ENCODE measurements at regions not wholly inside any gene's neighbourhood (a gene's known extent, or its start where the extent isn't known, plus 50 kb on each side); places are given as distances from the start of the nearest gene placed in this dataset.

GRCh38 chr4:177671387-177671786 lies 229.2 kb upstream of the AGA start:
- no peaks in the 10 kb centered on the region for H3K4me1 Mint-ChIP-seq (ENCODE audit: unreplicated experiment)
- H3K36me3 Mint-ChIP-seq (ENCODE audit: low read depth, unreplicated experiment) = no peaks in the 10 kb centered on the region
- TF ChIP-seq CTCF (IDR thresholded peaks at IDR 0.05; ENCODE audit: unreplicated experiment) = no peak
- no peak overlapping the region for H3K27ac Mint-ChIP-seq (ENCODE audit: unreplicated experiment)
- no peak overlapping the region for H3K4me3 Mint-ChIP-seq (ENCODE audit: unreplicated experiment)
- no peak for DNase-seq (ENCODE audit: low spot score)
- H3K27me3 Mint-ChIP-seq (ENCODE audit: unreplicated experiment) = no peaks in the 10 kb centered on the region
- no peaks in the 10 kb centered on the region for H3K9me3 Mint-ChIP-seq (ENCODE audit: unreplicated experiment)

- no peaks in the 10 kb centered on the region for H3K4me1 Mint-ChIP-seq (ENCODE audit: unreplicated experiment)
- no peaks in the 10 kb centered on the region for H3K27me3 Mint-ChIP-seq (ENCODE audit: unreplicated experiment)
- no peaks in the 10 kb centered on the region for H3K9me3 Mint-ChIP-seq (ENCODE audit: unreplicated experiment)
- H3K4me3 Mint-ChIP-seq (ENCODE audit: unreplicated experiment) = no peak overlapping the region
- no peaks in the 10 kb centered on the region for H3K36me3 Mint-ChIP-seq (ENCODE audit: low read depth, unreplicated experiment)
- TF ChIP-seq CTCF (IDR thresholded peaks at IDR 0.05; ENCODE audit: unreplicated experiment) = no peak
- DNase-seq (ENCODE audit: low spot score) = no peak
- H3K27ac Mint-ChIP-seq (ENCODE audit: unreplicated experiment) = no peak overlapping the region
These were observed 229.6 kb upstream of the AGA start for GRCh38 chr4:177671845-177672244.

- no peaks in the 10 kb centered on the region for H3K36me3 Mint-ChIP-seq (ENCODE audit: low read depth, unreplicated experiment)
- H3K4me1 Mint-ChIP-seq (ENCODE audit: unreplicated experiment) = no peaks in the 10 kb centered on the region
- no peak overlapping the region for H3K27ac Mint-ChIP-seq (ENCODE audit: unreplicated experiment)
- DNase-seq (ENCODE audit: low spot score) = no peak
- TF ChIP-seq CTCF (IDR thresholded peaks at IDR 0.05; ENCODE audit: unreplicated experiment) = no peak
- no peaks in the 10 kb centered on the region for H3K9me3 Mint-ChIP-seq (ENCODE audit: unreplicated experiment)
- no peaks in the 10 kb centered on the region for H3K27me3 Mint-ChIP-seq (ENCODE audit: unreplicated experiment)
- H3K4me3 Mint-ChIP-seq (ENCODE audit: unreplicated experiment) = no peak overlapping the region
These were observed 231.8 kb upstream of the AGA start for GRCh38 chr4:177673985-177674489.

GRCh38 chr4:177680308-177680707 lies 238.1 kb upstream of the AGA start:
- no peak overlapping the region for H3K4me3 Mint-ChIP-seq (ENCODE audit: unreplicated experiment)
- H3K27ac Mint-ChIP-seq (ENCODE audit: unreplicated experiment) = no peak overlapping the region
- H3K9me3 Mint-ChIP-seq (ENCODE audit: unreplicated experiment) = no peaks in the 10 kb centered on the region
- H3K4me1 Mint-ChIP-seq (ENCODE audit: unreplicated experiment) = no peaks in the 10 kb centered on the region
- no peak for DNase-seq (ENCODE audit: low spot score)
- H3K27me3 Mint-ChIP-seq (ENCODE audit: unreplicated experiment) = no peaks in the 10 kb centered on the region
- no peak for TF ChIP-seq CTCF (IDR thresholded peaks at IDR 0.05; ENCODE audit: unreplicated experiment)
- no peaks in the 10 kb centered on the region for H3K36me3 Mint-ChIP-seq (ENCODE audit: low read depth, unreplicated experiment)

GRCh38 chr4:177681902-177682301 lies 239.7 kb upstream of the AGA start:
- Mint-ChIP-seq H3K4me1 (ENCODE audit: unreplicated experiment) (no peaks in the 10 kb centered on the region), H3K27ac (ENCODE audit: unreplicated experiment) (no peak overlapping the region), H3K9me3 (ENCODE audit: unreplicated experiment) (no peaks in the 10 kb centered on the region), H3K27me3 (ENCODE audit: unreplicated experiment) (no peaks in the 10 kb centered on the region), H3K36me3 (ENCODE audit: low read depth, unreplicated experiment) (no peaks in the 10 kb centered on the region), H3K4me3 (ENCODE audit: unreplicated experiment) (no peak overlapping the region)
- TF ChIP-seq CTCF (IDR thresholded peaks at IDR 0.05; ENCODE audit: unreplicated experiment) = no peak
- no peak for DNase-seq (ENCODE audit: low spot score)

Measured in endothelial cell (in vitro differentiated cells).